ENCODE measurements at regions not wholly inside any gene's neighbourhood (a gene's known extent, or its start where the extent isn't known, plus 50 kb on each side); places are given as distances from the start of the nearest gene placed in this dataset. TPM values are rescaled to one million over a fixed set of nuclear protein-coding genes. Genes with fewer than 3 reads are reported as not detected.

DNA sequence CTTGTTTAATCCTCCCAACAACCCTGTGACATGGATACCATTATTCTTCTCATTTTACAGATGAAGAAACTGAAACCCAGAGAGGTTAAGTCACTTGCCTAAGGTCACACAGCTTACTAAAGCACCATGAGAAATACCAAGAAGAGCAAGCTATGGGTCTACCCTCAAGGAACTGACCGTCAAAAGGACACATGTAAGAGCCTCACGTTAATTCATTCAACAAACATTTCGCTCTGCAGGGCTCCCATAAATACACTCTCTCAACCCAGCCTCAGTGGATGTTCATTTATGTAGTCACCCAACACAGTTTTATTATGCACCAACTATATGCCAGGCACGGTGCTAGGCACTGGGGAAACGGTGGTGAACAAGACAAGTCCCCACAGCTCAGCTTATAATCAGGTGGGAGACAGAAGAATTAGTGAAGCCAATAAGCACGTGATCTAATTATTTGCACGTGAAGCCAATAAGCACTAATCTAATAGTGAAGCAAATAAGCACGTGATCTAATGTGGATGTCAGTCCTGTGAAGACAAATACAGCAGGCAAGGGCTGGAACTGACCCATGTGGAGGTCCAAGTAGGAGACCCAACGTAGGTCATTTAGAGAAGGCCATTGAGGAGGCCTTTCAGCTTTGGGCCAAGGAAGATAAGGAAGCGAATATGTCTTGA lies 52.1 kb upstream of the ZBTB40 start:
- ATAC-seq = no peak
- WGBS, 2 donors = 75 to 85% methylated on average over 10 of the region's 10 CpGs
- intact Hi-C loops (cut with DNase I) = no loop called here
- no peak for DNase-seq
- Histone ChIP-seq H3K4me3 (no peak overlapping the region), H3K27me3 (no peaks in the 10 kb centered on the region), H3K9me3 (no peaks in the 10 kb centered on the region), H3K27ac (no peak overlapping the region), H3K36me3 (replicated peaks in 1 of 2; ENCODE audit: insufficient read depth in 1 of 2, low read depth in 2 of 2) (no peaks in the 10 kb centered on the region), H3K4me1 (no peaks in the 10 kb centered on the region)
- TF ChIP-seq POLR2A (IDR thresholded peaks at IDR 0.05) (no peak), CTCF (IDR thresholded peaks at IDR 0.05) (no peak)

Small RNAs in the stretch of these regions (microRNA-seq; reads per million reads assigned to microRNA genes)
- gene MIR4418 (ENCODE audit: borderline number of aligned reads in 2 of 2, borderline replicate concordance in 2 of 2) = 0 reads per million in 2 donors

Small RNAs in the stretch of these regions (small RNA-seq; reads per million reads assigned to genes)
- gene MIR4418 = not detected
